ENCODE measurements at regions not wholly inside any gene's neighbourhood (a gene's known extent, or its start where the extent isn't known, plus 50 kb on each side); places are given as distances from the start of the nearest gene placed in this dataset.
"Not testable (repeated sequence)": the region's sequence is repeated elsewhere in the genome, so short reads cannot be mapped to it uniquely, and the experiment has no call there.

DNA sequence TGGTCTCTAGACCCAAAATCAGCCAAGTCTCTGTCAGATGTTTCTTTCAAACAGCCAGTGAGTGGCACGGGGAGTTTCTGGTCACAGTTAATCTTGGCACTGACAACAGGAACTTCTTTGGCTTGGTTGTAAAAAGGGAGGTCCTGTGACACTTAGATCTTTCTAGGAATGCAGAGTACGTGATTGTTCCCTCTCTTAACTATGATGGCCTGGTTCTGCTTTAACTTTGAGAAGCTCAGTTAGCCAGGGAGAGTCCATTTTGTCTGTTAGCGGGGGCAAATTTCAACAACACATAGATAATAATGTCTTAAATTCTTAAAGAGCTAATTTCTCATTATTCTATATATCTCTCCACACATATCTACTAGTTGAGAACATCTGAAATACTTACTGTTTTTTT lies 344.5 kb upstream of the LRRTM4 start:
- Mint-ChIP-seq H3K4me1 (ENCODE audit: unreplicated experiment) (no peaks in the 10 kb centered on the region), H3K9me3 (ENCODE audit: unreplicated experiment) (peaks cover 10% of the 10 kb centered on the region), H3K36me3 (ENCODE audit: unreplicated experiment) (no peaks in the 10 kb centered on the region), H3K27ac (ENCODE audit: unreplicated experiment) (no peak overlapping the region), H3K27me3 (ENCODE audit: unreplicated experiment) (no peaks in the 10 kb centered on the region), H3K4me3 (ENCODE audit: unreplicated experiment) (no peak overlapping the region)
- DNase-seq (ENCODE audit: extremely low spot score, unreplicated experiment): no peak
- TF ChIP-seq, protein P1, sequence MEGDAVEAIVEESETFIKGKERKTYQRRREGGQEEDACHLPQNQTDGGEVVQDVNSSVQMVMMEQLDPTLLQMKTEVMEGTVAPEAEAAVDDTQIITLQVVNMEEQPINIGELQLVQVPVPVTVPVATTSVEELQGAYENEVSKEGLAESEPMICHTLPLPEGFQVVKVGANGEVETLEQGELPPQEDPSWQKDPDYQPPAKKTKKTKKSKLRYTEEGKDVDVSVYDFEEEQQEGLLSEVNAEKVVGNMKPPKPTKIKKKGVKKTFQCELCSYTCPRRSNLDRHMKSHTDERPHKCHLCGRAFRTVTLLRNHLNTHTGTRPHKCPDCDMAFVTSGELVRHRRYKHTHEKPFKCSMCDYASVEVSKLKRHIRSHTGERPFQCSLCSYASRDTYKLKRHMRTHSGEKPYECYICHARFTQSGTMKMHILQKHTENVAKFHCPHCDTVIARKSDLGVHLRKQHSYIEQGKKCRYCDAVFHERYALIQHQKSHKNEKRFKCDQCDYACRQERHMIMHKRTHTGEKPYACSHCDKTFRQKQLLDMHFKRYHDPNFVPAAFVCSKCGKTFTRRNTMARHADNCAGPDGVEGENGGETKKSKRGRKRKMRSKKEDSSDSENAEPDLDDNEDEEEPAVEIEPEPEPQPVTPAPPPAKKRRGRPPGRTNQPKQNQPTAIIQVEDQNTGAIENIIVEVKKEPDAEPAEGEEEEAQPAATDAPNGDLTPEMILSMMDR (IDR thresholded peaks at IDR 0.05): no peak

DNA sequence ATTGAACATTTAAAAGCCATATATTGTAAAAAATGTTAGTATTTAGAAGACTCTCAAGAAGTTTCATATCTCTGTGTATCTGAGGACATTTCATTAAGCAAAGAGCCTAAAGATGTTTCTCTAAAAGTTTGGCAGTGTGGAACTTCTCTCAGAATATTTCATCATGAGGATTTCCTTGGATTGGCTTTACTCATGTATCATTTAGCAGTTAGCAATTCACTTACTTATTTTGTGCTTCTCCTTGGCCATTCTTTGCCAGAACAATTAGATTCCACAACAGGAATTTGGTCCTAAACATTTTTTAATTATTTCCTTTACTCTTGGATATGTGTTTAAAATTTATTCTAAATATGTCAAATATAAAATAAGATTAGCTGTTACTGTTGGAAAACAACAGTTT lies 345.0 kb upstream of the LRRTM4 start:
- TF ChIP-seq, protein P1 (IDR thresholded peaks at IDR 0.05): no peak
- Mint-ChIP-seq H3K9me3 (ENCODE audit: unreplicated experiment) (peaks cover 10% of the 10 kb centered on the region), H3K4me1 (ENCODE audit: unreplicated experiment) (no peaks in the 10 kb centered on the region), H3K27ac (ENCODE audit: unreplicated experiment) (no peak overlapping the region), H3K4me3 (ENCODE audit: unreplicated experiment) (no peak overlapping the region), H3K27me3 (ENCODE audit: unreplicated experiment) (no peaks in the 10 kb centered on the region), H3K36me3 (ENCODE audit: unreplicated experiment) (no peaks in the 10 kb centered on the region)
- DNase-seq (ENCODE audit: extremely low spot score, unreplicated experiment): no peak

DNA sequence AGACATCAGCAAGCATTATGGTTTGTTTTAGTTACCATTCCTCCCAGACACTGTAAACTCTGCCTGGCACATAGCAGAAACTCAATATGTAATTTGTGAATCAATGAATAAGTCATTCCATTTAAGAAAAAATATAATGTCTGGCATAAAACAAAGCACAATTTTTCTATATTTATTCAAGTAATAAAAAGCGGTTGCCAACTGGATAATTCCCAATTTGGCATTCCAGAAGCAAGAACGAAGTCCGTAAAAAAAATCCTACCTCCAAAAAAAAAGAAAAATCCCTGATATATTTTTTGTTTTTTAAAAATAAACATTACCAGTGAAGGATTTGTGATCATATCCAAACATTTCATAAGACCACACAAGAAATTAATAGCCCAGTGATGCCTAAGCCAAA lies 351.3 kb upstream of the LRRTM4 start:
- DNase-seq (ENCODE audit: extremely low spot score, unreplicated experiment): no peak
- no peaks in the 10 kb centered on the region for H3K4me1 Mint-ChIP-seq (ENCODE audit: unreplicated experiment)
- H3K36me3 Mint-ChIP-seq (ENCODE audit: unreplicated experiment): no peaks in the 10 kb centered on the region
- H3K27ac Mint-ChIP-seq (ENCODE audit: unreplicated experiment): no peak overlapping the region
- H3K9me3 Mint-ChIP-seq (ENCODE audit: unreplicated experiment): no peaks in the 10 kb centered on the region
- no peak overlapping the region for H3K4me3 Mint-ChIP-seq (ENCODE audit: unreplicated experiment)
- TF ChIP-seq, protein P1 (IDR thresholded peaks at IDR 0.05): no peak
- H3K27me3 Mint-ChIP-seq (ENCODE audit: unreplicated experiment): no peaks in the 10 kb centered on the region

DNA sequence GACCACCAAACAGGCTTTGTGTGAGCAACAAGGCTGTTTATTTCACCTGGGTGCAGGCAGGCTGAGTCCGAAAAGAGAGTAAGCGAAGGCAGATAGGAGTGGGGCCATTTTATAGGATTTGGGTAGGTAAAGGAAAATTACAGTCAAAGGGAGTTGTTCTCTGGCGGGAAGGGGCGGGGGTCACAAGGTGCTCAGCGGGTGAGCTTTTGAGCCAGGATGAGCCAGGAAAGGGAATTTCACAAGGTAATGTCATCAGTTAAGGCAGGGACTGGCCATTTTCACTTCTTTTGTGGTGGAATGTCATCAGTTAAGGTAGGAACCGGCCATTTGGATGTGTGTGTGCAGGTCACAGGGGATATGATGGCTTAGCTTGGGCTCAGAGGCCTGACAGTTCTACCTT lies 378.0 kb upstream of the LRRTM4 start:
- not testable (repeated sequence) for H3K9me3 Mint-ChIP-seq (ENCODE audit: unreplicated experiment); H3K4me3 Mint-ChIP-seq (ENCODE audit: unreplicated experiment); DNase-seq (ENCODE audit: extremely low spot score, unreplicated experiment); H3K4me1 Mint-ChIP-seq (ENCODE audit: unreplicated experiment); H3K27me3 Mint-ChIP-seq (ENCODE audit: unreplicated experiment); H3K36me3 Mint-ChIP-seq (ENCODE audit: unreplicated experiment); H3K27ac Mint-ChIP-seq (ENCODE audit: unreplicated experiment)

DNA sequence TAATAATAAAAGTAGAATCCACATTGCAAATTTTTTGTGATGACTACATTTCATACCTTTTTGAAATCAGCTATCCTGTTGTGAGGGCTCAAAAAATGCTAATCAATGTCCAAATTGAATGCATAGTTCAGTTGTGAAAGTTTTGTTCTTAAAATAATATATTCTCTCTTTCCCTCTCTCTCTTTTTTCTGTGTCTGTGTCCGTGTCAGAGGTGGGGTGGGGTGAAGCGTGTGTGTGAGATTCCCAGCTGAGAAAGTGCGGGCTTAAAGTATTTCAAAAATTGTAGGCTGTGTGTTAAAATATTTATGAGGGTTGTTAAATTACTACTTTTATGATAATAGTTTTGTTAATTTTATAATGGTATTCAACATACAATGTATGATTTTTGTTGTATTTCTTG lies 388.0 kb upstream of the LRRTM4 start:
- no peaks in the 10 kb centered on the region for H3K36me3 Mint-ChIP-seq (ENCODE audit: unreplicated experiment)
- H3K4me3 Mint-ChIP-seq (ENCODE audit: unreplicated experiment): no peak overlapping the region

More for the DNA sequence above, 388.0 kb upstream of the LRRTM4 start:
- TF ChIP-seq, protein P1 (IDR thresholded peaks at IDR 0.05): no peak
- Mint-ChIP-seq H3K27ac (ENCODE audit: unreplicated experiment) (no peak overlapping the region), H3K27me3 (ENCODE audit: unreplicated experiment) (no peaks in the 10 kb centered on the region), H3K4me1 (ENCODE audit: unreplicated experiment) (no peaks in the 10 kb centered on the region), H3K9me3 (ENCODE audit: unreplicated experiment) (peaks cover 4% of the 10 kb centered on the region)
- no peak for DNase-seq (ENCODE audit: extremely low spot score, unreplicated experiment)
